ENCODE measurements at regions not wholly inside any gene's neighbourhood (a gene's known extent, or its start where the extent isn't known, plus 50 kb on each side); places are given as distances from the start of the nearest gene placed in this dataset.
A peak's percentile ranks its signal among the peaks of the same experiment; 100 is the strongest.
"Not testable (repeated sequence)": the region's sequence is repeated elsewhere in the genome, so short reads cannot be mapped to it uniquely, and the experiment has no call there.

DNA sequence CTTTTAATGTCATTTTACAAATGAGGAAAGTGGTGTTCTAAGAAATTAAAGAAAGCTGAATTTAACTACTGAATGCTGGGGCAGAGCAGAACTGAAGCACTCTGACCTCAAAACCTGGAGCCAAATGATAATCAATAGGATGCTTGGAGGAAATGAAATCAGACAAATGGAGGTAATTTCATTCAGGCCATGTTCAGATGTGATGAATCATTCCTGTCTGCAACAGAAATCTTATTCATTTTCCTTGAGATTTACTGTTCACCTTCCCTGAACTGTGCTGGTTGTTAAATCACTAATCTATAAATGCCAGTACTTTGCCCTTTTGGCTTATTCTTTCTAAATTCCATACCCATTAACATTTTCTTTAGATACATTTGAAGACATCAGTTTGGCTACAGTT, 85.6 kb upstream of the SNX7 start:
- no peak for DNase-seq (ENCODE audit: low read depth in 1 of 2, low spot score in 1 of 2)
- in situ Hi-C loops (cut with HindIII; ENCODE audit: low pct_unique_long_range_greater_than_20kb, low sequenced_read_pairs) = no loop called here
- TF ChIP-seq JUND (IDR thresholded peaks at IDR 0.05; ENCODE audit: low read depth) = no peak

DNA sequence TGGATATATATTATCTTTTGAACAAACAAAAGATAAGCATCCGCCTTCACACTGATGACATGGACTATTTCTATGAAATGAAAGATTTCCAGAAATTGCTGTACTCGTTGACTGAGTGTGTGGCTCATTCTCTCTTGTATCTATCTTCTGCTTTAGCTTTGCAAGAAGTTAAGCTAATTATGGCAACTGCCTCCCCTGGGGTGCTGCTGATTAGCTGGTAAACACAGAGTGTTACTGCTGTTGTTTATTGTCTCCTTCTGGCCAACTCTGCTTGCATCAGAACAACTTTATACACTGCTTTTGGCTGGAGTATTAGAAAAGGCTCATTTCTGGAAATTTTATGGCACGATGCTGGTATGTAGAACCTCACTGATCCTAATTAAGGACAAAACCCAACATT, 95.6 kb upstream of the SNX7 start:
- DNase-seq (ENCODE audit: low read depth in 1 of 2, low spot score in 1 of 2) = no peak
- in situ Hi-C loops (cut with HindIII; ENCODE audit: low pct_unique_long_range_greater_than_20kb, low sequenced_read_pairs) = no loop called here
- TF ChIP-seq JUND (IDR thresholded peaks at IDR 0.05; ENCODE audit: low read depth) = no peak

DNA sequence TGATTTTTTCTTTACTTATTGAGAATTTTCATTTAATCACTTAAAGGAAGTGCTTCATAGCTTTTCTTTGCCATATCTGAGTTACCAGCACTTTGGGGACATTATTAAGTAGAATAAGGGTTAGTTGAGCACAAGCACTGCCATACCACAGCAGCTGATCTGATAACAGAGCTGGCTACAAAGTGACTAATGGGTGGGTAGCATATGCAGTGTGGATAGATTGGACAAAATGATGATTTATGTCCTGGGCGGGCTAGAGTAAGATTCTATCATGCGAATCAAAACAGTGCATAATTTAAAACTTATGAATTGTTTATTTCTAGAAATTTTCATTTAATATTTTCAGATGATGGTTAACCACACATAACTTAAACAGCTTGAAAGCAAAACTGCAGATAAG, 102.2 kb upstream of the SNX7 start:
- DNase-seq (ENCODE audit: low read depth in 1 of 2, low spot score in 1 of 2) = no peak
- TF ChIP-seq JUND (IDR thresholded peaks at IDR 0.05; ENCODE audit: low read depth) = no peak
- in situ Hi-C loops (cut with HindIII; ENCODE audit: low pct_unique_long_range_greater_than_20kb, low sequenced_read_pairs) = no loop called here

DNA sequence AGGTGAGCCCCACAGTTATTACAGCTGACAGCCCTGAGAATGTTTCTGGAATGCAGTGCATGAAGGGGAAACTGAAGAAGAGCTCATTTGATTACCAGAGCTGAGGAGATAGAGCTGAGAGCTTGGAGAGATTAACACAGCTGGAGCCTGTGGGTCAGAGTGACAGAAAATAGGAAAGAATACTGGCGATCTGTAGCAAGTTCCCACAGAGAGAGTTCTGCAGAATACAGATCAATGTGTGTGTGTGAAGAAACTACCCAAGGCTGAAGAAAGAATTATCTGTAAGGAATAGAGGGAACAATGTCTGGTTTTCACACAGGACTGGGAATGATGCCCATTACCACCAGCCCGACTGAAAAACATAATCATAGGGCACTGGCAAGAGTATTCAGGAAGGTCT, 103.6 kb upstream of the SNX7 start:
- no peak for DNase-seq (ENCODE audit: low read depth in 1 of 2, low spot score in 1 of 2)
- in situ Hi-C loops (cut with HindIII; ENCODE audit: low pct_unique_long_range_greater_than_20kb, low sequenced_read_pairs) = no loop called here
- TF ChIP-seq JUND (IDR thresholded peaks at IDR 0.05; ENCODE audit: low read depth) = no peak

DNA sequence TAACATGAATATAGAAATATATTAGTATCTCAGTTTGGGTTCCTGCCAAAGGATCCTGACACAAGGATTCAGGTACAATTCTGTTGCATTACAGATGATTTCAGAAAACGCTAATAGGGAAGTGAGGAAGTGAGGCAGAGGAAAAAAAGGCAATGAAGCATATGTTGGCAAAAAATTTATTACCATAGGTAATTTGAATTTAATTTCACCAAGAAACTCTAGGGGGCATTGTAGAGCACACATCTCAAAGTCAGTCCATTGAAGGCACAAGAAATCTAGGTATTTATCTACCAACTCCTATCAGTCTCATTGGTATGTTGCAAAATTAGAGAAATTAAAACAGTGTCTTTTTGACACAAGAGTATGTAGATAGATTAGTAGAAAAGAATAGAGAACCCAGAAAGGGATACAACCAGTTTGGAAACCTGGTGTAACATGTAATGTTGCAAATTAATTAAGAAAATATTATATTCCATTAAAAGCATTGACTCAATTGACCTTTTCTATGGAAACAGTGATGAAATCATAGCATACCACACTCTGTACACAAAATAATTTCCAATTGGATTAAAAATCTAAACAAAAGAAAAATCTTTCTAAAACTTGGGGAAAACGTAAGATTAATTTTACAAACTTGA, 104.9 kb upstream of the SNX7 start:
- TF ChIP-seq JUND (IDR thresholded peaks at IDR 0.05; ENCODE audit: low read depth) = no peak
- DNase-seq (ENCODE audit: low read depth in 1 of 2, low spot score in 1 of 2) = peak in 1 of 2 experiments; percentile 15
- in situ Hi-C loops (cut with HindIII; ENCODE audit: low pct_unique_long_range_greater_than_20kb, low sequenced_read_pairs) = no loop called here

DNA sequence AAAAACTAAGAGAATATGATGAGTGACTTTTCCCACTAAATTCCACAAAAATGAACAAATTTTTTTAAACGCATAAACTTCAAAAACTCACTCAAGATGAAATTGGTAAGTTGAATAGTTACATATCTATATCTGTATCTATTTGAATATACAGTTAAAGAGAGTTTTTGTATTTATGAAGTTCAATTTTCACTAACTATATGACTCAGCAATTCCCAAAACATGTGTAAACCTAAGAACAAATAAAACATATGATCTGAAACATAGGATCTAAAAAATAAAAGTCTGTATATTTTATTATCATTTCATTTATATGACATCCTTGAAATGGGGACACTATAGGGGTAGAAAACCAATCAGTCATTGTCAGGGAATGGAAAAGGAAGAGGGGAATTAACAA, 105.7 kb upstream of the SNX7 start:
- DNase-seq (ENCODE audit: low read depth in 1 of 2, low spot score in 1 of 2) = no peak
- no peak for TF ChIP-seq JUND (IDR thresholded peaks at IDR 0.05; ENCODE audit: low read depth)
- in situ Hi-C loops (cut with HindIII; ENCODE audit: low pct_unique_long_range_greater_than_20kb, low sequenced_read_pairs) = no loop called here

DNA sequence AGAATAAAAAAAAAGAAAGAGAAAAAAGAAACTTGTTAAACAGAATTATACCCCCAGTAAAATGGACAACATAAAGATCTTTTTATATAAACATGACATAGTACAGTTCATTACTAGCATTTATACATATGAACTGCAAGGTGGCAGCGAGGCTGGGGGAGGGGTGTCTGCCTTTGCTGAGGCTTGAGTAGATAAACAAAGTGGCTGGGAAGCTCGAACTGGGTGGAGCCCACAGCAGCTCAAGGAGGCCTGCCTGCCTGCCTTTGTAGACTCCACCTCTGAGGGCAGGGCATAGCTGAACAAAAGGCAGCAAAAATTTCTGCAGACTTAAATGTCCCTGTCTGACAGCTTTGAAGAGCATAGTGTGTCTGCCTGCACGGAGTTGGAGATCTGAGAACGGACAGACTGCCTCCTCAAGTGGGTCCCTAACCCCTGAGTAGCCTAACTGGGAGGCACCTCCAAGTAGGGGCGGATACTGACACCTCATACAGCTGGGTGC, 108.9 kb upstream of the SNX7 start:
- in situ Hi-C loops (cut with HindIII; ENCODE audit: low pct_unique_long_range_greater_than_20kb, low sequenced_read_pairs) = not testable (repeated sequence)
- DNase-seq (ENCODE audit: low read depth in 1 of 2, low spot score in 1 of 2) = peak in 1 of 2 experiments; percentile 1

DNA sequence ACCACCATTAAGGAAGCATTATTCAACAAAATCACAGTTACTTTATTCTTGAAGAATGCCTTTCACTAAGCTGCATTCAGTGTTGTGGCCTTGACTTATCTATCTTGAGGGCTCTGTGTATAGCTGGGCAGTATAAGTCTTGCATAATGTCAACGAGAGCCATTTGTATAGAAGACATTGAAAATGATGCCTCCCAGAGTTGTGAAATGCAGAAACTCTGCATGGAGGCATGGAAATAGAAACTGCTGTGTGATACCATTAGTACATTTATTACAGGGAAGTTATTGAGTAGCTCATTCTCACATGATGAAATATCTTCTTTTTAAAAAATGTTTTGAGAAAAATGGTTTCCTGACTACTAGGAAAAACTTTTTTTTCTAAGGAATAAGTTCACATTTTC, 111.4 kb upstream of the SNX7 start:
- no peak for TF ChIP-seq JUND (IDR thresholded peaks at IDR 0.05; ENCODE audit: low read depth)
- in situ Hi-C loops (cut with HindIII; ENCODE audit: low pct_unique_long_range_greater_than_20kb, low sequenced_read_pairs) = no loop called here
- DNase-seq (ENCODE audit: low read depth in 1 of 2, low spot score in 1 of 2) = no peak

DNA sequence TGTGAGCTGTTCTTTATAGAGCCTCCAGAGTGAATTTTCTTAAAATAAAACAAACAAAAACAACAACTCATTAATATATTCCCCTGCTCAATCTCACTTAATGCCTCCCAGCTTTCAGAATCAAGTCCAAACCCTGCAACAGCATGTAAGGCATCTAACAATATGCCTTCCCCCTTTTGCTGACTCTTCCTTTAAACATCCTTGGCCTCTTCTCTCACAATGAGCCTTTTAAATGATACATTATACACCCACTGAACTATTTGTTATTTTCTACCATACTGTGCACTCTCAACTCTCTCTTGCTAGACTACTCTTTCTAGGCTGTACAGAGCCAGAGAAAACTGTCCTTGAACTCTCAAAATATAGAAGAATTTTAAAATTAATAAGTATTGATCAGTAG, 115.2 kb upstream of the SNX7 start:
- TF ChIP-seq JUND (IDR thresholded peaks at IDR 0.05; ENCODE audit: low read depth) = no peak
- in situ Hi-C loops (cut with HindIII; ENCODE audit: low pct_unique_long_range_greater_than_20kb, low sequenced_read_pairs) = no loop called here
- no peak for DNase-seq (ENCODE audit: low read depth in 1 of 2, low spot score in 1 of 2)

DNA sequence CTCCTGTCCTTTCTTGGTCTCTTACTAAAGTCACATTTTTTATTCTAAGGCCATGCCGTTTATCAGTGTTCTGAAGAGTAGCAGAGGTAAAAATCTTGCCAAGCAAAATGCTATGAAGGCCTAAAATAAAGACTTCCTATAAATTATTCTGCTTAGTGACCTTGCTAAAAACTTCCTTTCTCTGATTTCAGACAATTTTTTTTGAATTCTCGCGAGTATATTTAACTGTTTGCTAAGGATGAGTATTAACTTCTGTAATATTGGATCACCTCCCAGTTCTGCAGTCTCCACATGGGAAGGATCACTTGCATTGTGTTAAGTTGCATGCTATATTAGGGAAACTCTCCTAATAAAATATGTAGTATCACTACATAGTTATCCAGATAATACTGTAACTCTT, 123.4 kb upstream of the SNX7 start:
- in situ Hi-C loops (cut with HindIII; ENCODE audit: low pct_unique_long_range_greater_than_20kb, low sequenced_read_pairs) = no loop called here
- no peak for DNase-seq (ENCODE audit: low read depth in 1 of 2, low spot score in 1 of 2)
- TF ChIP-seq JUND (IDR thresholded peaks at IDR 0.05; ENCODE audit: low read depth) = no peak

DNA sequence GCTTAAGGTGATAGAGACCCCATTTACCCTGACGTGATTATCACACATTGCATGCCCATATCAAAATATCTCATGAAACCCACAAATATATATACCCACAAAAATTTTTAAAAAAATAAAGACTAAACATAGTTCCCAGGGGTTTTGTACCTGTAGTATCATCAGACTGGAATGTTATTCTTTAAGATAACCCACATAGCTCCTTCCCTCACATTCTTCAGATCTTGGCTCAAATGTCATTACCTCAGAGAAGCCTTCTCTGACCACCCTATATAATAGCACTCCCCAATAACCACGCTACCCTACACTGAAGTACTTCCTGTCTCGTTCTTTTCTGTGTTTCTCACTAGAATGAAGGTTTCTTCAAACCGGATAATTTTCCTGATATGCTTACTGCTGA, 138.3 kb upstream of the SNX7 start:
- no peak for DNase-seq (ENCODE audit: low read depth in 1 of 2, low spot score in 1 of 2)
- in situ Hi-C loops (cut with HindIII; ENCODE audit: low pct_unique_long_range_greater_than_20kb, low sequenced_read_pairs) = no loop called here
- TF ChIP-seq JUND (IDR thresholded peaks at IDR 0.05; ENCODE audit: low read depth) = no peak

DNA sequence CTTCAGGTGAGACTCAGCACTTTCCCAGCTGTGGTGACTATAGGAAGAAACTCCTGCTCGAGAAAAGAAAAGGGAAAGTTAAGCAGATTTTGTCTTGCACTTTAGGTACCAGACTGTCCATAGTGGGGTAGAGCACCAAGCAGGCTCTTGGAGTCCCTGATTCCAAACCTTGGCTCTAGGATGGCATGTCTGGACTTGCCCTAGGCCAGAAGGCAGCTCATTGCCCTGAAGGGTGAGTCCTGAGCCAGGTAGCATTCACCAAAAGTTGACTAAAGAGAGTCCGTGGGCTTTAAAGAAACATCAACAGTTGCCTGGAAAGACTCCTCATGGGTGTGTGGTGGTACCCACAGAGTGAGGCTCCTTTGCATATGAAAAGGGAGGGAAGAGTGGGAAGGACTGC, 145.2 kb upstream of the SNX7 start:
- in situ Hi-C loops (cut with HindIII; ENCODE audit: low pct_unique_long_range_greater_than_20kb, low sequenced_read_pairs) = no loop called here
- no peak for TF ChIP-seq JUND (IDR thresholded peaks at IDR 0.05; ENCODE audit: low read depth)
- DNase-seq (ENCODE audit: low read depth in 1 of 2, low spot score in 1 of 2) = no peak

DNA sequence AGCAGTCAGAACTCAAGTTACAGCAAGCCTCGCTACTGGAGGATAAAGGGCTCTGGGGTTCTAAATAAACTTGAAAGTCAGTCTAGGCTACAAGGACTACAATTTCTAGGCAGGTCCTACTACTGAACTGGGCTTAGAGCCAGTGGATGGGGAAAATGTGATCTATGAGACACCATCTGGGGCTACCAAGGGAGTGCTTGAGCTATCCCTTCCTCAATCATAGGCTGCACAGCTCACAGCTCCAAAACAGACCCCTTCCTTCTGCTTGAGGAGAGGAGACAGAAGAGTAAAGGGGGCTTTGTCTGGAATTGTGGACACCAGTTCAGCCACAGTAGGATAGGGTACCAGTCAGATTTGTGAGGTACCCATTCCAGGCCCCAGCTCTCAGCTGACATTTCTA, 145.8 kb upstream of the SNX7 start:
- in situ Hi-C loops (cut with HindIII; ENCODE audit: low pct_unique_long_range_greater_than_20kb, low sequenced_read_pairs) = no loop called here
- no peak for DNase-seq (ENCODE audit: low read depth in 1 of 2, low spot score in 1 of 2)

DNA sequence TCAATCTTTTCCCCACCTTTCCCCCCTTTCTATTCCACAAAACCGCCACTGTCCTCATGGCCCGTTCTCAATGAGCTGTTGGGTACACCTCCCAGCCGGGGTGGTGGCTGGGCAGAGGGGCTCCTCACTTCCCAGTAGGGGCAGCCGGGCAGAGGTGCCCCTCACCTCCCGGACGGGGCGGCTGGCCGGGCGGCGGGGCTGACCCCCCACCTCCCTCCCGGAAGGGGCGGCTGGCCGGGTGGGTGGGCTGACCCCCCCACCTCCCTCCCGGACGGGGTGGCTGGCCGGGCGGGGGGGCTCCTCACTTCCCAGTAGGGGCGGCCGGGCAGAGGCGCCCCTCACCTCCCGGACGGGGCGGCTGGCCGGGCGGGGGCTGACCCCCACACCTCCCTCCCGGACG, 149.3 kb upstream of the SNX7 start:
- DNase-seq (ENCODE audit: low read depth in 1 of 2, low spot score in 1 of 2); in situ Hi-C loops (cut with HindIII; ENCODE audit: low pct_unique_long_range_greater_than_20kb, low sequenced_read_pairs): not testable (repeated sequence)

More for the DNA sequence above, 145.8 kb upstream of the SNX7 start:
- TF ChIP-seq JUND (IDR thresholded peaks at IDR 0.05; ENCODE audit: low read depth) = no peak

Data from T47D (cell line).